Common myeloid progenitor, CD34-positive (primary cell): ENCODE measurements at regions not wholly inside any gene's neighbourhood (a gene's known extent, or its start where the extent isn't known, plus 50 kb on each side); places are given as distances from the start of the nearest gene placed in this dataset.

Experiments used
- CTCF ChIA-PET: fragments of 350-600 bp; sonication (Branson Sonifier 250); formaldehyde crosslinking; loops from one replicate; lab custom pipeline; 2021; ENCODE audit warnings: antibody characterized with exemption; lab: Charles Lee
- POLR2A ChIA-PET: fragments of 350-600 bp; sonication (Branson Sonifier 250); formaldehyde crosslinking; loops from one replicate; lab custom pipeline; 2021; ENCODE audit warnings: antibody characterized with exemption; lab: Charles Lee
- DNase-seq, 3 donors: peaks; one replicate each; pipeline versions ENCODE4 v3.0.0 to v3.0.0-alpha.2; 2013
- H3K27ac ChIP-seq, 2 experiments: 1 replicate in 1 of 2; 2 replicates in 1 of 2; pipeline ENCODE4 v1.7.0; 2013; ENCODE audit warnings: inconsistent platforms in 2 of 2, low read length in 2 of 2, mild to moderate bottlenecking in 2 of 2, low read depth in 1 of 2, moderate library complexity in 1 of 2; ENCODE audit not compliant: severe bottlenecking in 2 of 2, insufficient read depth in 1 of 2, poor library complexity in 1 of 2
- H3K27me3 ChIP-seq, 5 experiments: replicated peaks in 2 of 5; 1 replicate in 3 of 5; 2 replicates in 2 of 5; pipeline versions ENCODE4 v1.6.1 to v1.7.0; 2013; ENCODE audit warnings: low read length in 4 of 5, mild to moderate bottlenecking in 2 of 5, moderate library complexity in 2 of 5, inconsistent platforms in 1 of 5; ENCODE audit not compliant: insufficient read depth in 5 of 5, control insufficient read depth in 4 of 5
- H3K36me3 ChIP-seq, 4 experiments: 1 replicate in 2 of 4; 2 replicates in 2 of 4; pipeline versions ENCODE4 v1.6.1 to v1.7.0; 2013; ENCODE audit warnings: low read length in 3 of 4, control low read depth in 1 of 4, mild to moderate bottlenecking in 1 of 4; ENCODE audit not compliant: control insufficient read depth in 4 of 4, insufficient read depth in 4 of 4
- H3K4me1 ChIP-seq, 4 experiments: 1 replicate in 3 of 4; 2 replicates in 1 of 4; pipeline versions ENCODE4 v1.6.1 to v1.7.1; 2013; ENCODE audit warnings: low read length in 3 of 4, mild to moderate bottlenecking in 3 of 4, control low read depth in 1 of 4, inconsistent platforms in 1 of 4, moderate library complexity in 1 of 4; ENCODE audit not compliant: control insufficient read depth in 4 of 4, insufficient read depth in 4 of 4; ENCODE audit errors: control extremely low read depth in 1 of 4
- H3K4me3 ChIP-seq, 7 experiments: 1 replicate in 4 of 7; 2 replicates in 3 of 7; pipeline versions ENCODE4 v1.5.1 to v1.7.0; 2013; ENCODE audit warnings: mild to moderate bottlenecking in 7 of 7, low read length in 6 of 7, moderate library complexity in 6 of 7, inconsistent platforms in 2 of 7, low read depth in 2 of 7, control low read depth in 1 of 7; ENCODE audit not compliant: insufficient read depth in 4 of 7, control insufficient read depth in 1 of 7; ENCODE audit errors: extremely low read depth in 1 of 7
- H3K9me3 ChIP-seq, 5 experiments: 1 replicate in 4 of 5; 2 replicates in 1 of 5; pipeline versions ENCODE4 v1.6.1 to v1.7.1; 2013; ENCODE audit warnings: low read length in 4 of 5, mild to moderate bottlenecking in 2 of 5, inconsistent platforms in 1 of 5, low read depth in 1 of 5, moderate library complexity in 1 of 5; ENCODE audit not compliant: control insufficient read depth in 4 of 5, insufficient read depth in 2 of 5; ENCODE audit errors: control extremely low read depth in 1 of 5
- WGBS: methylation state at CpG from one replicate; pipeline ENCODE4 v1.1.5; 2013; ENCODE audit not compliant: insufficient coverage; 5-methylcytosine and 5-hydroxymethylcytosine counted together

DNA sequence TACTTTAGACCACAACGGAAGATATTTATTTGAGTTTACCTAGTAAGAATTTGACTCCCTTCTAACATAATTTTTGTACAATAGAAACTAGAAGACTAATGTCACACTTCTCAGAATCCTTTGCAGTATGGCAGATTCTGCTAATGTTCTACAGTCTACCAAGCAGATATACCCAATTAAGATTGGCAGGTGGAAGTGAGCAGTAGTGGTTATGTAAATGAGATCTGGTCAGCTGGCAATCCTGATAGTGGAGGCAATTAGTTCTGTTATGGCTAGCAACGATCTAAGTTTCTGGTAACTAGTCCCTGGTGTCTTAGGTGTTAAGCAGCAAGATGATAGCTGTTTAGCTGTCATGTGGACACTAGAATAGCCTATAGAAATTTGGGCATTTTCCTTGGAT is 101.0 kb downstream of the CENPW start:
- ChIA-PET CTCF (no interaction called here), POLR2A (no interaction called here)
- H3K27ac ChIP-seq: no peak overlapping the region
- H3K36me3 ChIP-seq: no peaks in the 10 kb centered on the region
- no peaks in the 10 kb centered on the region for H3K4me1 ChIP-seq
- DNase-seq: peak in 1 of 3 donors; percentile 2
- no peaks in the 10 kb centered on the region for H3K9me3 ChIP-seq
- no peaks in the 10 kb centered on the region for H3K27me3 ChIP-seq
- H3K4me3 ChIP-seq: no peak overlapping the region
- WGBS: 88% methylated on average over 1 of the region's 2 CpGs

DNA sequence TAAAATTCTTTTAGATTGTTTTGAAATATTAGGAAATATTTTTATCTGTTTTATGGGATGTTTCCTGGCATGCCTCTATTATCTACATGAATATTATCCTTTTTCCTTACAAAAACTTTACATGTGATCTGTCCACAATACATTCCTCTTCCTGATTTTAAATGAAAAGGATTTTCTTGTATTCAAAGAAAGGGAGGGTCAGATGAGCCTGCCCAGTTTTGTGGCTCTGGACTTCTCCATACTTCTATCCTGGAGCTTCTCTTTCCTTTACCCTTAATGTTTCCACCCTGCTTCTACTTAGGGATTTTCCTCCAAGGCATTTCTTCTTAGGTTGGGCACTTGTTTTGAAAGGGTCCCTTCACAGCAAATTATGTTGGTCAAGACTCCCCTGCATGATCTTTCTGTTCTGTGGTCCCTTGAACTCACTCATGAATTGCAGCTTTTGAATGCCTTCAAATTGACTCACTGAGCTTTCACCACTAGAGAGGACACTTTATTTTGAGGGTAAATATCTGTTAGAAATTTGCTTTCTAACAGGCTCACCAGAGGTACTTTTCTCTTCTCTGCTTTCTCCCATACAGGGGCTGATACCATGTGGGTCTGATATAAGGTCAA is 104.9 kb downstream of the CENPW start:
- Histone ChIP-seq H3K36me3 (no peaks in the 10 kb centered on the region), H3K27ac (no peak overlapping the region), H3K27me3 (no peaks in the 10 kb centered on the region), H3K4me1 (no peaks in the 10 kb centered on the region), H3K4me3 (no peak overlapping the region), H3K9me3 (no peaks in the 10 kb centered on the region)
- CTCF ChIA-PET: interaction anchor here (0.9 kb wide), 1 partner anchor 47 kb away, joined by 4 read pairs; no protein-coding TSS in a partner anchor
- POLR2A ChIA-PET: no interaction called here
- no peak for DNase-seq

DNA sequence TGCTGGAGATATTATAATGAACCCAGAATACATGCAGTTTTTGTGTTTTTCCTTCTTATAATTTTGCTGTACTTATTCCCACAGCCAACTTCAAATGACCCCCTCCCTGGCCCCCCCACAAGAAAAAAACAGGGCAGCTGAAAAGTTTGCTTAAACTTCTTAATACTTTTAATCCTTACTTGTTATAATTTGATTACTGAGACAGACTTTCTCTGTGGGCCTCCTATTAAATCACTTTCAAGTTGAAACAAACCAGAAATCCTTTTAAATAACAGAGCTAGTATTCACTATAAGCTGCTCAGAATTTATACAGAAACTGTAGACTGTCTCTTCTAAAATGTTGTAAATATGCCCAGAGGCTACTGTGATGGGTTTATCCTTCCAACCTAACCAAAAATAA is 106.3 kb downstream of the CENPW start:
- no peaks in the 10 kb centered on the region for H3K36me3 ChIP-seq
- DNase-seq: no peak
- ChIA-PET CTCF (no interaction called here), POLR2A (no interaction called here)
- H3K9me3 ChIP-seq: no peaks in the 10 kb centered on the region
- H3K4me1 ChIP-seq: no peaks in the 10 kb centered on the region
- no peak overlapping the region for H3K4me3 ChIP-seq
- H3K27ac ChIP-seq: no peak overlapping the region
- H3K27me3 ChIP-seq: no peaks in the 10 kb centered on the region

DNA sequence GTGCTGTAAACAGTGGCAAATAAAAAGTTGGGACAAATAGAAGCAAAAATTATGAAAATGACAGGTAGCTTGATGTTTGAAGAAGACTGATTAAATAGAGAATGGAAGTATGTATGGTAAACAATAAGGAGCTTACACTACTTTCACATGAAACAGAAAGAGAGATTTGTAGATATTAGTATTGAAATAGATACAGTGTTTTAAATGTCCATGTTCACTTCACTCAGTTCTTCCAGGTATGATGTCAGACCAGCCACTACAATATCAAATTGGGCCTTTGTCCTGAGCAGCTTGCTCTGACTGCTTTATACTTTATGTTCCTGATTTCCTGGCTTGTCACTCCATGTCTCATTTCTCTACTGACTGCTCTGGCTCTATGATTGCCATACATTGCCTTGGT is 107.5 kb downstream of the CENPW start:
- Histone ChIP-seq H3K36me3 (no peaks in the 10 kb centered on the region), H3K9me3 (no peaks in the 10 kb centered on the region), H3K27ac (no peak overlapping the region), H3K4me3 (no peak overlapping the region), H3K27me3 (no peaks in the 10 kb centered on the region), H3K4me1 (no peaks in the 10 kb centered on the region)
- ChIA-PET CTCF (no interaction called here), POLR2A (no interaction called here)
- DNase-seq: no peak

DNA sequence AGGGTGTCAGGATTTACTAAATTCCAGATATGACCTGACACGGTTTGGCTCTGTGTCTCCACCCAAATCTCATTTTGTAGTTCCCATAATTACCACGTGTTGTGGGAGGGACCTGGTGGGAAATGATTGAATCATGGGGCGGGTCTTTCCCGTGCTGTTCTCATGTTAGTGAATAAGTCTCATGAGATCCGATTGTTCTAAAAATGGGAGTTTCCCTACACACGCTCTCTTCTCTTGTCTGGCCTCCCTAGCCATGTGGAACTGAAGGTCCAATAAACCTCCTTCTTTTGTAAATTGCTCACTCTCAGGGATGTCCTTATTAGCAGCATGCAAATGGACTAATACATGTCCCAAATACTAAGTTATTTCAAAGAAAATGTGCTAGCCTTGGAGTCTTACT is 121.1 kb downstream of the CENPW start:
- 100% methylated on average over 4 of the region's 6 CpGs for WGBS
- H3K27ac ChIP-seq: no peak overlapping the region
- no peaks in the 10 kb centered on the region for H3K4me1 ChIP-seq
- ChIA-PET CTCF (no interaction called here), POLR2A (no interaction called here)
- no peaks in the 10 kb centered on the region for H3K36me3 ChIP-seq
- DNase-seq: no peak
- no peaks in the 10 kb centered on the region for H3K27me3 ChIP-seq
- H3K9me3 ChIP-seq: no peaks in the 10 kb centered on the region
- no peak overlapping the region for H3K4me3 ChIP-seq

DNA sequence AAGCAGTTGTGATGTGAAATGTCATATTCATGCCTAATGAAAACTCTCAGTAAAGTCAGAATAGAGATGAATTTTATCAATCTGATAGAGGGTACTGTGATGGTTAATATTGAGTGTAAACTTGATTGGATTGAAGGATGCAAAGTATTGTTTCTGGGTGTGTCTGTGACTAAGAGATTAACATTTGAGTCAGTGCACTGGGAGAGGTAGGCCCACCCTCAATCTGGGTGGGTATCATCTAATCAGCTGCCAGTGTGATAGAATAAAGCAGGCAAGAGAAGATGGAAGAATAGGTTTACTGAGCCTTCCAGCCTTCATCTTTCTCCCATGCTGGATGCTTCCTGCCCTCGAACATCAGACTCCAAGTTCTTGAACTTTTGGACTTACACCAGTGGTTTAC is 124.3 kb downstream of the CENPW start:
- ChIA-PET CTCF (no interaction called here), POLR2A (no interaction called here)
- Histone ChIP-seq H3K4me3 (no peak overlapping the region), H3K9me3 (no peaks in the 10 kb centered on the region), H3K27ac (no peak overlapping the region), H3K36me3 (no peaks in the 10 kb centered on the region), H3K4me1 (no peaks in the 10 kb centered on the region), H3K27me3 (peaks cover 0 to 4% (median 0%) of the 10 kb centered on the region in 5 experiments)
- WGBS: 100% methylated on average over 1 of the region's 1 CpG
- no peak for DNase-seq

DNA sequence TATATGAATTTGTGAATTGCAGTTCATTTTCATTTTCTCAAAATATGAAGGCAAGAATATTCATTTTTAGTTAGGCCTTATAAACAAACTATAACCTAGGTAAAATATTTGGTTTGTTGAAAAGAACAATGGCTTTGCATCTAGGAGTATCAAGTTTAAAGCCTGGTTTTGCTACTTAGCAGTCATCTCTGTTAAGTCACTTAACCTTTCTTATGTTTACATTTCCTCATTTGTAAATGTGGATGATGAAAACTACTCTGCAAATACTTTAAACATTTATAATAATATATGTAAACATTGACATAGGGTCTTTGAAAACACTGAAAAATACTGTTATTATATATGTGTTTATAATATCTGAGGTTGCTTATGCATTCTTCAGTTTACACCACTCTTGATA is 135.5 kb downstream of the CENPW start:
- no peak overlapping the region for H3K4me3 ChIP-seq
- DNase-seq: no peak
- H3K9me3 ChIP-seq: no peaks in the 10 kb centered on the region
- no peaks in the 10 kb centered on the region for H3K36me3 ChIP-seq
- CTCF ChIA-PET: no interaction called here
- no peaks in the 10 kb centered on the region for H3K27me3 ChIP-seq
- H3K27ac ChIP-seq: no peak overlapping the region
- POLR2A ChIA-PET: no interaction called here
- H3K4me1 ChIP-seq: no peaks in the 10 kb centered on the region
